ENCODE measurements at regions not wholly inside any gene's neighbourhood (a gene's known extent, or its start where the extent isn't known, plus 50 kb on each side); places are given as distances from the start of the nearest gene placed in this dataset.

- Histone ChIP-seq H3K36me3 (ENCODE audit: control insufficient read depth in 2 of 2, insufficient read depth in 2 of 2, low read length in 1 of 2) (no peaks in the 10 kb centered on the region), H3K27ac (ENCODE audit: control insufficient read depth, insufficient read depth) (no peak overlapping the region), H4K20me1 (ENCODE audit: control insufficient read depth, insufficient read depth) (no peaks in the 10 kb centered on the region), H3K4me3 (no peak overlapping the region), H3K79me2 (ENCODE audit: control insufficient read depth, insufficient read depth, low read length) (no peaks in the 10 kb centered on the region), H3K4me2 (ENCODE audit: control insufficient read depth, insufficient read depth) (no peak overlapping the region), H3K9ac (ENCODE audit: control insufficient read depth, insufficient read depth, low read length) (no peak overlapping the region), H3K27me3 (replicated peaks in 1 of 2; ENCODE audit: control insufficient read depth in 2 of 2, insufficient read depth in 2 of 2, low read length in 1 of 2) (no peaks in the 10 kb centered on the region), H2AFZ (ENCODE audit: control insufficient read depth, low read depth, low read length) (no peak overlapping the region), H3K9me3 (replicated peaks; ENCODE audit: control insufficient read depth, insufficient read depth, low read length) (no peaks in the 10 kb centered on the region), H3K4me1 (ENCODE audit: control insufficient read depth, insufficient read depth, low read length) (no peaks in the 10 kb centered on the region)
- no TSS peak for BruUV-seq (replicated peaks)
- intact Hi-C loops (cut with micrococcal nuclease; ENCODE audit: unreplicated experiment), result no loop called here
- ChIA-PET CTCF (no interaction called here), POLR2A (no interaction called here), SMC1A (ENCODE audit: uncharacterized antibody, unreplicated experiment) (interaction anchor here (1.2 kb wide), 1 partner anchor 74 kb away, joined by 4 read pairs; no protein-coding TSS in a partner anchor), RAD21 (ENCODE audit: unreplicated experiment) (no interaction called here)
- DNase-seq (ENCODE audit: low read depth, low spot score) (no peak), ATAC-seq (no peak), FAIRE-seq (no peak)
- in situ Hi-C loops (cut with MboI), result no loop called here
- no peak for TF ChIP-seq PBX3 (IDR thresholded peaks at IDR 0.05; ENCODE audit: insufficient replicate concordance, low read depth, low read length)
- no peak for TF ChIP-seq ELK1 (IDR thresholded peaks at IDR 0.05; ENCODE audit: low read depth, low read length)
- TF ChIP-seq TBL1XR1 (IDR thresholded peaks at IDR 0.05; ENCODE audit: low read depth, low read length), result no peak
- no peak for TF ChIP-seq MYB (IDR thresholded peaks at IDR 0.05; ENCODE audit: borderline replicate concordance, low read depth, low read length)
- TF ChIP-seq NFIC (IDR thresholded peaks at IDR 0.05; ENCODE audit: low read depth, low read length), result no peak
- TF ChIP-seq TAF1 (IDR thresholded peaks at IDR 0.05; ENCODE audit: borderline replicate concordance, low read depth, low read length), result no peak
- no peak for TF ChIP-seq ZZZ3 (IDR thresholded peaks at IDR 0.05; ENCODE audit: control insufficient read depth, insufficient read length, low read depth)
- no peak for TF ChIP-seq TCF7 (IDR thresholded peaks at IDR 0.05; ENCODE audit: borderline replicate concordance)
- TF ChIP-seq ZNF24 (IDR thresholded peaks at IDR 0.05), result no peak
- TF ChIP-seq LARP7 (IDR thresholded peaks at IDR 0.05), result no peak
These were observed 1198.3 kb downstream of the GALC start for GRCh38 chr14:86794689-86795088.
